Posterior vena cava (tissue), 2 donors: ENCODE measurements at regions not wholly inside any gene's neighbourhood (a gene's known extent, or its start where the extent isn't known, plus 50 kb on each side); places are given as distances from the start of the nearest gene placed in this dataset.

Experiments used
- DNase-seq: peaks from one replicate; pipeline ENCODE4 v3.0.0-alpha.2; 2020; ENCODE audit warnings: low spot score
- intact Hi-C, 2 donors: fragments of 100-400 bp; cut with DNase I; formaldehyde crosslinking; loops; one replicate each; pipeline versions ENCODE4 v1.14.1 to v1.14.2; 2022 to 2023
- donor health status: DM: yes; HTN: yes; CAD: no.
- donor health status: DM: yes; HTN: yes; CAD: no.

DNA sequence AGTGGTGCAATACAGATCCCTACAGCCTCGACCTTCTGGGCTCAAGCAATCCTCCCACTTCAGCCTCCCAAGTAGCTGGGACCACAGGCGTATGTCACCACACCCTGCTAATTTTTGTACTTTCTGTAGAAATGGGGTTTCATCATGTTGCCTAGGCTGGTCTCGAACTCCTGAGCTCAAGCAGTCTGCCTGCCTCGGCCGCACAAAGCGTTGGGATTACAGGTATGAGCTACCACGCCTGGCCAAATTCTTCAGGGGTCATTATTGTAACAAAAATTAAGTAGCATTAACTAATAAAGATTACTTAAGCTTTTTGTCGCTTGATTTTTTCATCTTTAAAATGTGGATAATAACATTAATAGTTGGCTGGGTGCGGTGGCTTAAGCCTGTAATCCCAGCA is 195.3 kb upstream of the IER5L start:
- peak; percentile 59 for DNase-seq
- intact Hi-C loops: no loop called here

DNA sequence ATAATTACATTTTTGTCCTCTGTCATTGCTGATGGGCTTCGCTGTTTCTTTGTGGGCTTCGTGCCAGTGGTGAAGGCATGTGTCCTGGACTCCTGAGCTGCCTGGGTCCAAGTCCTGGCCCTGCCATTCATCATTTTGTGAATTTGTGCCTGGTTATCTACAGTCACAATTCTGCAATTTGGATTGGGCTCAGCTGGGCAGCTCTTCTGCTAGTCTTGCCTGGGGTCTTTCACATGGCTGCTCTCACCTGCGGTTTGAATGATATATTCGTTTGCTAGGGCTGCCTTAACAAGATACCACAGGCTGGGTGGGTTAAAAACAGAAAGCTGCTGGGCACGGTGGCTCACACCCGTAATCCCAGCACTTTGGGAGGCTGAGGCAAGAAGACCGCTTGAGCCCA is 192.7 kb upstream of the IER5L start:
- peak; percentile 9 for DNase-seq
- intact Hi-C loops: no loop called here

DNA sequence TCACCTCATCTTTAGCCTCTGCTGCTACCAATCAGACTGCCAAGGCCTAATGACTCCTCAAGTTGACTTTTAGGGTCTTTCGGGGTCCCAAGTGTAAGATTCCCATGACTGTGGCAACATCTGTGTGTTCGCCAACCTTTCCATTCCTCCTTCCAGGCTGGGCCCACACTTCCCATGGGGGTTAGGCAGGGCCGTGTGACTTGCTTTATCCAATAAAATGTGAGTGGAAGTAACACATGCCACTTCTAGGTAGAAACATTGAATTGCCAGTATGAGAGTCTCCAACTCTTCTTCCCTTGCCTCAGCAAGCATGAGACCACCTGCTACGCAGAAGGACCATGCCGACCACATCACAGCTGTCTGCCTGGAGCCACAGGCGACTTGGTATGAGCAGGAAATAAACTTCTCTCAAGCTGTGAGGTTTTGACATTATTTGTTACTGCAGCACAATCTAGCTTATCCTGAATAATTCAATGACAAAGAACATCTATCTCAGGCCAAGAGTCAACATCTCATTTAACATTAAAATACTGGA is 190.4 kb upstream of the IER5L start:
- intact Hi-C loops: loop anchor here in 1 of 2 donors (2.0 kb wide), 1 partner anchor 28 kb away; no protein-coding TSS in a partner anchor

DNA sequence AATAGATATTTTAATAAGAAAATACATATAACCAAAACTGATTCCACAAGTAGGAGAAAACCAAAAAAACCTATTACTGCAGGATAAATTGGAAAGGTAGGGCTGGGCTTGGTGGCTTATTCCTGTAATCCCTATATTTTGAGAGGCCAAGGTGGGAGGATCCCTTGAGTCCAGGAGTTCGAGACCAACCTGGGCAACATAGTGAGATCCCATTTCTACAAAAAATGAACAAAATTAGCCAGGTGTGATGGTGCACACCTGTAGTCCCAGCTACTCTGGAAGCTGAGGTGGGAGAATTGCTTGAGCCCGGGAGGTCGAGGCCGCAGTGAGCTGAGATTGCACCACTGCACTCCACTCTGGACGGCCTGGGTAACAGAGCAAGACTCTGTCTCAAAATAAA is 189.2 kb upstream of the IER5L start:
- peak; percentile 36 for DNase-seq
- intact Hi-C loops: no loop called here

More for the DNA sequence above, 190.4 kb upstream of the IER5L start:
- DNase-seq: peak; percentile 44

DNA sequence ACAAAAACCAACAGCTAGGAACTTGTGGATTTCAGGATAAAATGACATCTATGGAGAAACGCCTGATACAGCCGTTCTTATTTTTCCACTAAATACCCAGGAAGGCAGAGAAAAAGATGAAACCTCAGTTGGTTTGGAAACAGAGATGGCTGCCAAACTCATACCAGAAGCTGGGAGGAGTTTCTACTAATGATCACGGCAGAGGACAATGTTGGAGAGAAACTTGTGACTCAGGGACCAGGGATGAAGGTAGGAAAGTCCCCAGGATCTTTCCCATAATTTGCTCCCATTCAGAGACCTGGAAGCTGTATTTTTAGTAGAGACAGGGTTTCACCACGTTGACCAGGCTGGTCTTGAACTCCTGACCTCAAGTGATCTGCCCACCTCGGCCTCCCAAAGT is 187.1 kb upstream of the IER5L start:
- intact Hi-C loops: no loop called here
- no peak for DNase-seq

DNA sequence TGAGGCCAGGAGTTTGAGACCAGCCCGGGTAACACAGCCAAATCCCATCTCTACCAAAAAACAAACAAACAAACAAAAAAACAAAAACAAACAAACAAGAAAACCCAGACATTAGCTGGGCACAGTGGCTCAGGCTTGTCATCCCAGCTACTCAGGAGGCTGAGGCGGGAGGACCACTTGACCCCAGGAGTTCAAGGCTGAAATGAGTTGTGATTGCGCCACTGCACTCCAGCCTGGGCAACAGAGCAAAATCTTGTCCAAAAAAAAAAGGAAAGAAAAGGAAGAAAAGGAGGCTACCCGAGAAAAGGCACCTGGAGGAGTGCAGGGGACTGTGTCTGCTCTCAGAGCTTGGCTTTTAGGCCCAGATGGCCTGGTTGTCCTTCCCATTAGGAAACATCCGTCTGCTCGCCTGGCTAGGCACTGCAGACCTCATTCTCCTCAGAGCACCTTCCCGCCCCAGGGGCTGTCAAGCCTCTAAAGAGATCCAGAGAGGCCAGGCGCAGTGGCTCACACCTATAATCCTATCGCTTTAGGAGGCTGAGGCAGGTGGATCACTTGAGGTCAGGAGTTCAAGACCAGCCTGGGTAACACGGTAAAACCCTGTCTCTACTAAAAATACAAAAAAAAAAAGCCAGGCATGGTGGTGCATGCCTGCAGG is 185.3 kb upstream of the IER5L start:
- intact Hi-C loops: no loop called here
- peak; percentile 41 for DNase-seq

DNA sequence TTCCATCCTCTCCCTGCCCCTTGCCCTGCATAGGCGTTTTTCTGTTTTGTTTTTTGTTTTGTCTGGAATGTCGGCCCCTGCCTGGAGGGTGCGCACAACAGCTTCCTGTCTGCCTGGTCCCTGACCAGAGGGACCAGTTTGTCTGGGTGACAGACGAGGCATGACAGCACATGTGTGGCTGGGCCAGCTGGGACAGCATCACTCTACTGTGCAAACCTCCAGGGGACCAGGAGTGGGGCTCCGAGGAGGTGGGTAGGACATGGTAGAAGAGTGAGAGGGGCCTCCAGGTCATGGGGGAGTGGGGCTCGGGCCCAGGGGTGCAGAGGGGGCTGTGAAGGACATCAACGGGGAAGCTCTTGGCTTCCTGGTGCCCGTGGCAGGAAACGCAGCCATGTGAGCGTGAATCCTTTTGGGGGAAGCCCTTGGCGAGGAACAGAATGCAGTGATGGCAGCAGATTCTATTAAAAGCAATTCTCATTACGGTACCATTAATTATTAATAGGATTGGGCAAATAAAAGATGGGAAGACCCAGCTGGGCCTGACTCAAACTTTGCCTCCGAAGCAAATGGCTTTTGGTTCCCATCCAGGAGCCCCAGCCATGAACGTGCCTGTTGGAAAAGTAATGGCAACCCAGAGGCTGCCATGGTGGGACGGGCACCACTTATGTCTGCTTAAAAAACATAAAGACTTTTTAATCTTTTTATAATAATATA is 184.4 kb upstream of the IER5L start:
- intact Hi-C loops: no loop called here
- DNase-seq: no peak

DNA sequence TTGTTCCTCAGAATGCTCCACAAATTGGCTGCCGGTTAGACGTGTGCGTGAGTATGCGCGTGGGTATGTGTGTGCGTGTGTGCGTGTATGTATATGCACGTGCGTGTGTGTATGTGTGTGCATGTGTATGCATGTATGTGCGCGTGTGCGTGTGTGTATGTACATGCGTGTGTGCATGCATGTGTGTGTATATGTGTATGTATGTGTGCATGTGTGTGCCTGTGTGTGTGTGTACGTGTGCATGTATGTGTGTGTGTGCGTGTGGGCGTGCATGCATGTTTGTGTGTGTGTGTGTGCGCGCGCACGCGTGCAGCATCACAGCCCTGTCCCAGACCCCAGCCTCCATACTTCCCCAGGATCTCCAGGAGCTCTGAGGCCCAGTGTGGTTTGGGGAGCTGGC is 183.1 kb upstream of the IER5L start:
- DNase-seq: no peak
- intact Hi-C loops: no loop called here

DNA sequence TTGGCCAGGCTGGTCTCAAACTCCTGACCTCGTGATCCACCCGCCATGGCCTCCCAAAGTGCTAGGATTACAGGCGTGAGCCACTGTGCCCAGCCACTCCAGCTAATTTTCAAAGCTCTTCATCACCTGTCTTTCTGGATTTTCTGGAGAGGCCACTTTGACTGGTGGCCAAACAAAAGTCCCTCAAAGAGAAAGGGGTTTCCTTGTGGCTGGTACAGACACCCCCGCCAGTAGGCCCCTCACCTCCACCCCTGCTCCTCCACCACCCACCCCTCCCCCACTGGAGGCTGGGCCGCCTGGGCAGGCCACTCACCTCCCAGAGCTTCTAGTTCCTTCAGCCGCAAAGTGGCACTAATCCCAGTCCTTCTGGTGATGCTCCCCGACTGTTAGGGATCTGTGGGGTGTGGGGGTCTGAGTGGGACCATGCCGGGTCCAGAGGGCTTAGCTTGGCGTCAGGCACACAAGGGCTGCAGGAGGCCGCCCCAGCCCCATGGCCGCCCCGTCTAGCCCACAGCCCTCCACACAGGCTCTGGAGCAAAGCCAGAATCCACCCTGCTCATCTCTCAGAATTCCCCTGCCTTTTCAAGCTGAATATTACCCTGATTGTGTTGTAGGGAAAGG is 182.0 kb upstream of the IER5L start:
- no peak for DNase-seq
- intact Hi-C loops: no loop called here

DNA sequence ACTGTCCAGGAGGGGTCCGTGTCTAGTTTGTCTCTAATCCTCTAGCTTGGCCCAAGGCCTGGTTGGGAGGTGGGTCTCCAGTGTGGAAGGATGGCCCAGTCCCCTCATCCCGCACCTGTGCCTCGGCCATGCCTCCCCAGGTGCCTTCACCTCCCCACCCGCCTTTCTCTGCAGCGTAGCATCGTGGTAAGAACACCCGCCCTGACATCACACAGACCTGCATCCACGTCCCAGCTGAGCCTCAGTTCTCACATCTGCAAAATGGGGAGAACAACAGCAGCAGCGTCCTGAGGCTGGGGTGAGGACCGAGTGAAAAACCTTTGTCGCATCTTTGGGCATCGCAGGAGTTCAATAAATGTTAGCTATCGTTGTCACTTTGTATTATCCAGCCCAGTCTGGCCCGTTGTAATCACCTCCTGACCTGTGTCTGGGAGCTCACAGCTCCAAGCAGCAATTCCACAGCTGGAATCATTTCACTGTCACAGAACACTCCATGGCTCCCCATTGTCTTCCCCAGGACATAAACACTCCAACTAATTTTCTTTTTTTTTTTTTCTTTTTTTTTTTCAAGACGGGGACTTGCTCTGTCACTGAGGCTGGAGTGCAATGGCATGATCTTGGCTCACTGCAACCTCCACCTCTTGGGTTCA is 181.2 kb upstream of the IER5L start:
- intact Hi-C loops: no loop called here
- no peak for DNase-seq

DNA sequence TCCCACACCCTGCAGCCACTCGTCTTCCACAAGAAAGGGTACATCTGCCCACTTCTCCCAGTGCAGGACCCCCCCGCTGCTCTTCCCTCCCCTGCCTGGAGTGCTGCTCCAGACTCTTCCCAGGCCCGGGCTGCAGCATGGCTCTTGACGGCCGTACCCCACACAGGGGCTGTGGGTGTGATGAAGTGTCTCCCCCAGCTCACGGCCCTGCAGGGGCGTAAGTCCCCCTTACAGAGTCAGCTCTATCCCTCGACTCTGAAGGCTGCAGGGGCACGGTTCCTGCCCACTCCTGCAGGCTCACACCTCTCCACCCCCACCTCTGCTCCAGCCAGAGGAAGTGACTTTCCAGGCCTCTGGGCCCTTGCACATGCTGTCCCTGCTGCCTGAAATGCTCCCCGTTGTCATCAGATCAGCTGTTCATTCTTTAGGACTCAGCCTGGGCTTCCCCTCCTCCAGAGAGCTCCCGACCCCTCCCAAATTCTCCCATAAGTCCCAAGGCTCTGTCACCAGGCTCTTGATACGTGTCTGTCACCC is 180.6 kb upstream of the IER5L start:
- intact Hi-C loops: no loop called here

DNA sequence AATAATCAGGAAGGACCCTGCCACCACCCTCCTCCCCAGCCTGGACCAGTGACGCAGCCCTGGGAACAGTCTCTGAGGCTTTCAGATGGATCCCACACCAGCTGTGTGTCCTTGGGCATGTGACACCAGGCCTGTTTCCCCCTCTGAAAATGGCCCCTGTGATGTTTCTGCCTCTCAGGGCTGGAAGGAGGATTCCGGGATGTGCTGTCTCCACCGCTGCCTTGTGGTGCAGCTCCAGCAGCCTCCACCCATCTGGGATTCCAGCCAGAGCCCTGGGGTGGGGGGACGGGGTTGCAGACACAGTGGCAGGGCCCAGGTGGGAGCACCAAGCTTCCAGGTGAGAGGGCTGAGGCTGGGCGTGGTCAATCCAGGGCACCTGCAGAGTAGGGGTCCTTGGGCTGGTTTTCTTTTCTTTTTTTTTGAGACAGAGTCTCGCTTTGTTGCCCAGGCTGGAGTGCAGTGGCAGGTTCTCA is 179.7 kb upstream of the IER5L start:
- DNase-seq: no peak
- intact Hi-C loops: no loop called here

More for the DNA sequence above, 180.6 kb upstream of the IER5L start:
- no peak for DNase-seq

DNA sequence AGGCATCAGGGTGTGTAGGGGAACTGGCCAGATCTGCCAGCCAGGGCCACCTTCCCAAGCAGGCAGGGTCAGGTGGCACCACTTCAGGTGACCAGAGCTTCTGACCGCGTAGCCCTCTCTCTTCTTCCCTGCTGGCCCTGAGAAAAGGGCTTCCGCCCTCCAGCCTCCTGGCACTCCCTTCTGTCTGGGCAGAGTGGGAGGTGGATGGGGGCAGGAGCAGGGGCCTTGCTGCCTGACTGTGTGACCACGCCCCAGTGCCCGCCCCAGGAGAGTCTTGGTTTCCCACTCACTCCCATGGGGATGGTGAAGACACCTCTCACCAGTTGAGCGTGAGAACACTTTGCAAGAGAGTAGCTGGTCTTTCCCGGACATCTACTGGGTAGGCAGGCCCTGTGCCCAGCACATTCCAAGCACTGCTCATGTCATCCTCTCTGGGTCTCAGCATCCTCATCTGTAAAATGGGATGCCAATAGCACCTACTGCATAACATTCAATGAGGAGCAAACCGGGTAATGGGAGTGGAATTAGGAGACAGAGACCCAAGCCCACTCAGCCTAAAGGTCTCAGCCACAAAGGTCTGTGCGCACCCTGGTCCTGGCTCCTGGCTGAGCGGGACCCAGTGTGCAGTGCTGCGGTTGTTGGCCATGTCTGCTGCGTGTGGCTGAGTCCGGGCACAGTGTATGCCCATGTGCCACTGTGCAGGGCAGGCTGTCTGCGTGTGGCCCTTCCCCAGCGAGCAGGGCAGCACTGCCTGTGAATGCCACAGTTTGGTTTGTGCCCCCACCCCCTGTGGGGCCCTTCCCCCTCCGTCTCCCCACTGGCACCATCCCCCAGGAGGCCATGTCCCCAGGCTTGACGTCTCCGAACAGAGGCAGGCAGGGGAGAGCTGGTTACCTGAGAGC is 179.1 kb upstream of the IER5L start:
- intact Hi-C loops: no loop called here
- DNase-seq: no peak

DNA sequence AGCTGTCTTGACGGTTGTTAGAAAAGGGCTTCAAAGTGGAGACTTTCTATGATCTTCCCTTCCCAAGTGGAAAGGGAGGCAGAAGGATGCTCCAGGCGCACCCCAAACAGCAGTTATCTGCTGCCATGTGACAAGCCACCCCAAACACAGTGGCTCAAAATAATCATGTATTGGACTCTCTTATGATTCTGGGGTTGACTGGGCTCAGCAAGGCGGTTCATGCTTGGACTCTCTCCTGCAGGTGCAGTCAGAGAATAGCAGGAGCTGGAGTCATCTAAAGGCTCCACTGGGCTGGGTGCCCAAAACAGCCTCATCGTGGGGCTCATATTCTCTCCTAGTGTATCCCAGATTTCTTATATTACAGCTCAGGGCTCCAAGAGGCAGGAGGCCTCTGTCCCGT is 177.6 kb upstream of the IER5L start:
- intact Hi-C loops: no loop called here
- DNase-seq: no peak

DNA sequence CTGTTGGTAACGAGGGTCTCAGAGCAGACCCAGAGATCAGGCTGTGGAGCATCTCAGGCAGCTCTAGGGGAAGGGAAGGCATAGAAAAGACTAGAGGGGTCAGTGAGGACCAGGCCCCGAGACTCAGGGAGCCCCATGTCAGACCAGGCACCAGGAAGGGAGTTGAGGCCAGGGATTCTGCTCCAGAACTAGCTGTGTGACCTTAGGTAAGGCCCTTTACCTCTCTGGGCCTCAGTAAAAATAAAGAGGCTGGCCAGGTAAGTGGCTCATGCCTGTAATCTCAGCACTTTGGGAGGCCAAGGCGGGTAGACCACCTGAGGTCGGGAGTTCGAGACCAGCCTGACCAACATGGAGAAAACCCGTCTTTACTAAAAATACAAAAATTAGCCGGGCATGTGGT is 176.4 kb upstream of the IER5L start:
- intact Hi-C loops: loop anchor here in 1 of 2 donors (1.0 kb wide), 1 partner anchor 35 kb away; no protein-coding TSS in a partner anchor

DNA sequence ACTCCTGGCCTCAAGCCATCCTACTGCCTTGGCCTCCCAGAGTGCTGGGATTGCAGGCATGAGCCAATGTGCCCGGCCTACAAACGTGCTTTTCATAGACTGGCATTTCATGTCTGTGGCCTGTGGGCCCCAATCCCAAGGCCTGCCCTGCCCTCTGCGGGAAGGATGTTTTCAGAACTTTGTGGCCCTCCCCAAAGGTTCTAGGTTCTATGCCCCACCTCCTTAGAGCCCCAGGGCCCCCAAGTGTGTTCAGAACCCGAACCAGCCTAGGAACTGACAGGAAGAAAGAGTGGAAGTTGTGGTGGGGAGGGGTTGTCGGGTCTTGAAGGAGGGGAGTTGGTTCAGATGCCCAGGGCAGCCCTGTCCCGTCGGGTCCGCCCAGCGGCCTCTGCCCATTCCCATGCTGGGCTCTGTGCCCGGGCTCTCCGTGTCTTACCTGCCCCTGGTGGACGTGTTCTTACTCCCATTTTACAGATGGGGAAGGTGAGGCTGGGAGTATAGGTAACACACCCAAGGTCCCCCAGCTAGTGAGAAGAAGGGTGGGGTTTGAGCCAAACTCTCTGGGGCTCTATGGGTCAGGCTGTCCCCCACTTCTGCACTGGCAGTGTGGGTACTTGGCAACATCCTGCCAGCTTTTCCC is 175.8 kb upstream of the IER5L start:
- intact Hi-C loops: loop anchor here in 1 of 2 donors (1.0 kb wide), 1 partner anchor 35 kb away; no protein-coding TSS in a partner anchor
- no peak for DNase-seq

More for the DNA sequence above, 176.4 kb upstream of the IER5L start:
- DNase-seq: no peak

DNA sequence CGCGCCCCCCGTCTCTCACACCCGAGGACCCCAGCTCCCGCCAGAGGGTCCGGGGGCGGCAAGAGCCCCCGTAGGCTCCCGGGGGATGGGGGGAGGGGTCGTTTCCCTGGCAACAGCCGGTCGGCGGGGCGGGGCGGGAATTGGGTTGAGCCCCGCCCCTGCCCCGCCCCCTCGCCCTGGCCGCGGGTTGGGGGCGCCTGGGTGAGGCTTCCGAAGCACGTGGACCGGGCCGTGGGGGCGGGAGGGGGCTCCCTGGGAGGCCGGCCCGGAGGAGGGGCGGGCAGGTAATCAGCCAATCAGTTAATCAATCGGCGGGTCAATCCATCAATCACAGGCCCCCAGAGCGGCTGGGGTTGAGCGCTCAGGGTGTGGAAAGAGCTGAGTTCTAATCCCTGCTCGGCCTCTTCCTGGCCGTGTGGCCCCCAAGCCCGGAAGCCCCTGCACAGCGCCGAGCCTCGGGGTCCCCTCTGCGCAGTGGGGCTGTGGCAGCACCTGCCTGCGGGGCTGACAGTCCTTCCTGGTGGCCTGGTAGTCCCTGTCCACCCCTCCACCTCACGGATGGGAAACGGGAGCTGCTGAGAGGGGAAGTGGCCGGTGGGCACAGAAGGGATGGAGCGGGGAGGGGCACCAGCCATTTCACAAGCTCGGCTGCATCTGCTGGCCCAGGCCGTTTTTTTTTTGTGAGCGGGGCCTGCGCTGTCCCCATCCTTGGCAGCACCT is 174.2 kb upstream of the IER5L start:
- DNase-seq: no peak
- intact Hi-C loops: no loop called here
